HG02938 (cell line): ENCODE measurements at regions not wholly inside any gene's neighbourhood (a gene's known extent, or its start where the extent isn't known, plus 50 kb on each side); places are given as distances from the start of the nearest gene placed in this dataset.
"Not testable (repeated sequence)": the region's sequence is repeated elsewhere in the genome, so short reads cannot be mapped to it uniquely, and the experiment has no call there.

Source experiments
- ATAC-seq: cut with Tn5 transposase; IDR thresholded peaks from one replicate; pipeline ENCODE4 v1.9.1; 2021; ENCODE audit warnings: mild to moderate bottlenecking, moderate library complexity; ENCODE audit not compliant: unreplicated experiment

DNA sequence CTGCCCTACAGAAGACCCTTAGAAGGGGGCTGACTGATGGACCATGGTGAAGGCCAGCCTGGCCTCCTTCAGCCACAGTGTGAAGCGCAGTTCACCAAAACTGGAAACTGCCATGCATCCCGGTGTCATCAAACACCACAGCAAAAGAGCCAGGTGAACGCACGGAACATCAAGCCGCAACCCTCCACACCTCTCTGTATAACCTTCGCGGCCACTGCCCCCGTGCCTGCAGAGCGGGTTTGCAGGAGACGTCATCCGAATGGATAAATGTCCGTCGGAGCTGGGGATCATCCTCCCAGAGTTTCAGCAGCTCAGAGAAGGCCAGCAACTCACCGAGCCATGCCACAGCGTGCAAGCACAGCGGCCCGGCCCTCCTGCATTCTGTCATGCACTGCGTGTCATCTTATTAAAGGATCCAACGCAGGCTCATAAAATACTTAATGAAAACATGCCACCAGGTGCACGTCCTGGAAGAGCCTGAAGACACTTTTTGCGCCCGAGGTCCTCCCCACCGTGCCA is 309.9 kb downstream of the BRD1 start:
- ATAC-seq, result no peak

DNA sequence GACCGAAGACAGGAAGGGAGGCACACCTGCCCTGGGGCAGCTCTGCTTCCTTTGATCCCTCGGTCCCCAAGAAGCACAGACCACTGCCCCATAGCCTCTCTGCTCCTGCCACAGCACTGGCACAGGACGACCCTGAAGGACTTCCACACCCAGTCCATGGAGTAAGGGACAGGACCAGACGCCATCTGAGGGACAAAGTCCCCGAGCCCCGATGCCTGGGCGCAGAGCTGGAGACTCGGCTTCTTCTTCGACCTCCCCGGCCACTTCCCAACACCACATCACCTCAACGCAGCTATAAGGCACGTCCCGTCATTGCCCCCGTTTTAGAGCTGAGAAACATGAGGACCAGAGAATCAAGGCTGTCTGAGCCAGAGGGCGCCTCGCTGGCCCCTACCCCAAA is 310.5 kb downstream of the BRD1 start:
- no peak for ATAC-seq

DNA sequence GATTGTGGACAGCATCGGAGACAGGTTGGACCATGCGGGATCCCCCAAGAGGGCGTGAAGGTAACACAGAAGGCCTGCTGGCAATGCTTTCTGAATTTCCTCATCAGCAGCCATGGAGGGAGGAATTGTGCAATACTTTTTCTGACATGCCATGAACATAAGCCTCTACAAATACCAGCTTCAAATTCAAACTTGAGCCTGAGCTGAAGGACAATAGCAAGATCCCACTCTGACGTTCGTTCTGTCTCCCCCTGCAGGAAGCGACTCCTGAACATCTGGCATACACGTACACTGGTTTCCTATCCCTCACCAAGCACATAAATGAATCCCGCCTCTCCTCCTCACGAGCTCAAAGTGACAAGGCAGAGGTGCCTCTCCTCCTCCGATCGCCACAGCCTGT is 312.2 kb downstream of the BRD1 start:
- no peak for ATAC-seq

DNA sequence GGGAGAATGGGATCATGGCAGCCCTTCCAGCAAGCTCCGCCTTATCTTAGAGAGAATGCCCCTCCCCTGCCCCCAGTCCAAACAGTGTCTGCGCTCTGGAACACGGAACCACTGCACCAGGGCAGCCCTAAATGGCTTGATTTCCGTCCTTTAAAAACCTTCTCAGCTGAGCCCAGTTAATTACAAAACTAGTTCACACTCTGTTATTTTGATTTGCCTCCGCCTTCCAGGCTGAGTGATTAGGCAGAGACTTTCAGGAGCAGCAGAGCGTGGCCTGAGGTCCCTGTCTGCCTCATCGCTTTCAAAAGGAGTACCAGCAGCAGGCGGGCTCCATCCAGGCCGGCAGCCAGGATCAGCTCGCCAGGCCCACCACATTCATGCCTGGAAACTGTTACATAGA is 313.0 kb downstream of the BRD1 start:
- ATAC-seq, result no peak

DNA sequence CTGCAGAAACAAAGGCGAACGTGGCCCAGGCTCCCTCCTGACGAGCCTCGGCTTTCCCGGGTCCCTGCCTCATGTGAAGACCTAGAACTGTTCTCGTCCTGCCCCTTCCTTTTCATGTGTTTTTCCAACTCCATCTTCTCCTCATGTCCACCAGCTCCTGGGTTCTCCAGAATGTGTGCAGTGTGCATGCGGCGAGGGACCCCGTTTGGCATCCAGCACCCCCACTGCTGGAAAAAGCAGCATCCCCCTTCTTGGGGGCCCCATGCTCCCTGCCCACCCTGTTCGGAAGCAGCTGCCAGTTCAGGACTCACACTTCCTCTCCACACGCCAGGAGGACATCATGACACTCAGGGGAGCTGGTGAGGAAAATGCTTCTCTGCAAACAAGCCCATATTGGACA is 313.5 kb downstream of the BRD1 start:
- ATAC-seq, result no peak

DNA sequence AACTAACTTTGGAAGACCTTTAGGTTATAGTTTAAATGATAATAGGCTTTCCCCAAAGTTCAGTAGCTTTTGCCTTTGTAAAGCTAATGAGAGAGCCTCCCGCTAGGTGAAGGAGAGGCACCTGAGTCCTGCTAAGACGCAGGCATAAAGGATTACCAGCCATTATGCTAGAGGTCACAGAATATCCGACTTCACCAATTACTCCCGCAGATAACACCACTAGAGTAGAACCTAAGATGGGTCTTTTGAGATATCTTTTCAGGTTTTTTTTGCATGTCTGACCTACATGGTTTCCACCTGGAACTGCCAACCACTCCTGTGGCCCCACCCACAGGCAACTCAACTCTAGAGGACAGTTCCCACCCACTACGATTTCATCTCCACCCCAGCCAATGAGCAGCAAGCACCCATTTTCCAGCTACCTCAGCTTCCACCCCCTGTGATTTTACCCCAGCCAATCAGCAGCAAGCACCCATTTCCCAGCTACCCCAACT is 314.3 kb downstream of the BRD1 start:
- ATAC-seq, result no peak

DNA sequence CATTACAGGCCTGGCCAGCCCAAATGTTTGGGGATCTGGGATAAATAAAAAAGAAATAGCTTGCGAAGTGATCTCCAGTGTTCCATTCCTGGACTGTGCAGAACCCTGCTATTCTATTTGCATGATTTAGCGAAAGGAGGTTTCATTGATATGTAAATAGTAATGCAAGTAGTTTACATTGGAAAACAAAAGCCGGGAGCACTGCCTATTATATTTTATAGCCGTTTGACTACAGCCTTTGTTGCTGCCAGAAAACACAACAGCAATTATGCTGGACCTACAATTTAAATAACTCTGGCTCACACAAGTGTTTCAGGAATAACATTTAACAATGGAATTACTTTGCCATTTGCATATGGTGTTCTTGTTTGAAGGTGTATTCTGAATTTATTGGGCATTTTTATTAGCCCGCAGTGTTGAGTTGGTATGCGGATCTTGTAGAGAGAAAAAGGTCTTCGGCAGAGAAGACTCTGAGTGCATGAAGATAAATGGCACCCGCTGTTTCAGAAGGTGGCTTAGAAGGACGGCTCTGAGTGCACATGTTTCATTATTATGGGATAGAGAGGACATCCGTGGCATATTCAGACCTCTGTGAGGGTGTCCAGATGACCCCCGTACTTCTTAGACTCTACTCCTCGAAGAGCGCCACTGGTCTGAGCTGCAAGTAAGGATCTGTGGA is 315.0 kb downstream of the BRD1 start:
- ATAC-seq, result no peak

DNA sequence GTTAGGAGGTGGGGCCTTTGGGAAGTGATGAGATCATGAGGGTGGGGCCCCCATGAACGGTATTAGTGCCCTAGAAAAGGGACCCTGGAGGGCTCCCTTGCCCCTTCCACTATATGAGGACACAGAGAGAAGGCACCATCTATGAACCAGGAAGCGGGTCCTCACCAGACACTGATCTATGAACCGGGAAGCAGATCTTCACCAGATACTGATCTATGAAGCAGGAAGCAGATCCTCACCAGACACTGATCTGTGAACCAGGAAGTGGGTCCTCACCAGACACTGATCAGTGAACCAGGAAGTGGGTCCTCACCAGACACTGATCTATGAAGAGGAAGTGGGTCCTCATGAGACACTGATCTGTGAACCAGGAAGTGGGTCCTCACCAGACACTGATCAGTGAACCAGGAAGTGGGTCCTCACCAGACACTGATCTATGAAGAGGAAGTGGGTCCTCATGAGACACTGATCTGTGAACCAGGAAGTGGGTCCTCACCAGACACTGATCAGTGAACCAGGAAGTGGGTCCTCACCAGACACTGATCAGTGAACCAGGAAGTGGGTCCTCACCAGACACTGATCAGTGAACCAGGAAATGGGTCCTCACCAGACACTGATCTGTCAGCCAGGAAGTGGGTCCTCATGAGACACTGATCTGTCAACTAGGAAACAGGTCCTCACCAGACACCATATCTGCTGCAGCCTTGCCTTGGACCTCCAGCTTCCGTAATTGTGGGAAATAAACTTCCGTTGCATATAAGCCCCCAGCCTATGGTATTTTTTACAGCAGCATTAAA is 316.1 kb downstream of the BRD1 start:
- ATAC-seq, result not testable (repeated sequence)

DNA sequence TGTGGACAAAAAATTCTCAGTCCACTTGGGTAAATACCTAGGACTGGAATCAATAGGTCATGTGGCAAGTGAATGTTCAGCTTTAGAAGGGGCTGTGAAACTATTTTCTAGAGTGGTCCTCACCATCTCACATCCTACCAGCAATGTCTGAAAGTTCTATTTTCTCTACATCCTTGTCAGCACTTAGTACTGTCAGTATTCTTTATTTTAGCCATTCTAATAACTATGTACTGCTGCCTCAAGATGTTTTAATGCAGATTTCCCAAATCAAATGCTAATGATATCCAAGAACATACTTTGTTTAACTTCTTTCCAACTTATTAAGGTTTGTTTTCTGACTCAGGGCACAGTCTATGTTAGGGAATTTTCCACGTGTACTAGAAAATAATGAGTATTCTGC is 317.0 kb downstream of the BRD1 start:
- no peak for ATAC-seq

DNA sequence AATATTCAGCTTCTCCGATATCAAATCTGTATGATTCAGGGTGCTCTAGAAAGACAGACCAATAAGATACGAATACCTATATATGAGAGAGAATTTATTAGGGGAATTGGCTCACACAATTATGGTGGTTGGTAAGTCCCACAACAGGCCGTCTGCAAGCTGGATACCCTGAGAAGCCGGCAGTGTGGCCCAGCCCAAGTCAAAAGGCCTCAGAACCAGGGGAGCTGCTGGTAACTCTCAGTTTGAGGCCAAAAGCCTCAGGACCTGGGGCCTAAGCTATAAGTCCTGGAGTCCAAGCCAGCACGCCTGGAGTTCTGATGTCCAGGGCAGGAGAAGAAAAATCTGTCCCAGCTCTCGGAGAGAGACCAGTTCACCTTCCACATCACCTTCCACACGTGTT is 318.7 kb downstream of the BRD1 start:
- no peak for ATAC-seq

DNA sequence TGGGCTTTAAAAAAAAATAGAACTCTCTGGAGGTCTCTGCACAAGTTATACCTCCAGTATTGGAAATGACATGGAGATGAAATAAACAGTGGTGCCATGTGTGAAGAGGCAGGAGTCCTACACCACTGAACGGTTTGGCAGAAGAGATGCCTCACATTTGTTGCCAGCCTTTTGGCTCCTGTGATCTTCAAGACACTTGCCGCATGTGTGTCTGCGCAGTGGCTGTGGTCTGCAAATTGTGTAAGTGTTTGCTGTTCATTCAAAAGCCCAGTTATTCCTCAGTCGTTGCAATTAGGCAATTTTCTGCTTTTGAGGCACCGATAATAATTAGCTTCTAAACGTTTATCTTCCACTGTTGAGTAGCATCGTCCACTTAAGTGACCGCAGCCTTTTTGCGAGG is 319.1 kb downstream of the BRD1 start:
- ATAC-seq, result no peak

DNA sequence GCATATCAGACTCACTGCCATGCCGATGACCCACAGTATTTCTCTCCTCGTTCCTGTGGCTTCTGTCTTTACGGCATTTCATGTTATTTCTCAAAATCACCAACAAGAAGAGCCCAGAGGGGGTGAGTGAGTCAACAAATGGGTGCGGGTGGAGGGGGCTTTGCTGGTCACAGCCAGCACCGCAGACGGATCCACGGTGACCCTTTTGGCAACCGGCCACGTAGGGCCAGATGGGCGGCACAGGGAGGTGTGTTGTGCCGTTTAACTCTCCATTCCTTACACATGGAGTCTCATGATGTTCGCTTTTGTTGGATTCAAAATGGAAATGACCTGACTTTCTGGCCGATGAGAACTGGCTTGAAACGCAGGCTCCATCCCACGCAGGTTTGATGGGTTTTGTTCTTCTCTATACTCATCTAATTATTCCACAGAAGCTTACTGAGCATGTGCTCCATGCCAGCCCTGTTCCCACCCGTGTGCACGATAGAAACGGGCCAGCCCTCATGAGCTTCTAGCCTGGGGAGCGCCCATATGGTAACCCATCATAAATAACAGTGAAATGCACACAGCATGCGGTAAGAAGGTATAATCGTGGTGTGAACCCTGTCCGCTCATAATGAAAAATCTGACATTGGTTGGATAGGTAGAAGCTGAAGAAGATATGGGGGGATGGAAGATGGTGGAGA is 319.9 kb downstream of the BRD1 start:
- ATAC-seq, result no peak

DNA sequence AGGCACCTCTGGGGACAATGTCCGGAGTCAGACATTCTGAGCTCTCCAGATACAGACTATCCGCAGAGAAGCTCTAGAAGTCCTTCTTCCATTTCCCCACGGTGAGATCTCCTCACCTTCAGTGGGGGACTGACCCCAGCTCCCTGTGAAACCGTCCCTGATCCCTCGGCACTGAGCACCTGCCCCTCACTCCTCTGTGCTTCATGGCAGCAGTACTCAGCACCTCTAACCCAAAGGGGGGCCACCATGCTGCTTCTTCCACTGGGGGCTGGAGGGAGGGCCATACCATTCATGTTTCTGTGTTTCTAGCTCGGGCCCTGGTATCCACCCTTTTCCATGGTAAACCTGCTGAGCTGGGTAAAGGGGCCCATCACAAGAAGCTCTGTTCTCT is 321.7 kb downstream of the BRD1 start:
- ATAC-seq, result no peak

DNA sequence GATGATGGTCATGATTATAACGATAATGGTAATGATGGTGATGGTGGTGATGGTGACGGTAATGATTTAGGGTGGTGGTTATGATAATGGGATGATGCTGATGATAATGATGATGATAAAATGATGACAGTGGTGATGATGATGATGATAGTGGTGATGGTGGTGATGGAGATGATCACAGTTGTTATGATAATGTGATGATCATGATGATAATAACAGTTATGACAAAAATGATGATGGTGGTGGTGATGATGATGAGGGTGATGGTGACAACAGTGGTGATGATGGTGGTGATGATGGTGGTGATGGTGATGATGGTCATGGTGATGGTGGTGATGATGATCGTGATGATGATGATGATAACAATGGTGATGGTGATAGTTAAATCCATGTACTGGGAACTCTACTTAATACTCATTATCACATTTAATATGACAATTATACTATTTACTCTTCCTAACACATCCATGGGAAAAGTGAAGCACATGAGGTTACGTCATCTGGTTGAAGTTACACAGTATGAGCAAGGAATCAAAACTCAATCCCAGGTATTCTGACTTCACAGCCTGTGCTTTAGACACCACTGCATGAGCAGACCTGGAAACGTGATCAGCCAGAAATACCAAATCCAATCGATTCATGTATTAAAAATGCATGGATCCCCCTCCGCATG is 322.2 kb downstream of the BRD1 start:
- ATAC-seq, result no peak

DNA sequence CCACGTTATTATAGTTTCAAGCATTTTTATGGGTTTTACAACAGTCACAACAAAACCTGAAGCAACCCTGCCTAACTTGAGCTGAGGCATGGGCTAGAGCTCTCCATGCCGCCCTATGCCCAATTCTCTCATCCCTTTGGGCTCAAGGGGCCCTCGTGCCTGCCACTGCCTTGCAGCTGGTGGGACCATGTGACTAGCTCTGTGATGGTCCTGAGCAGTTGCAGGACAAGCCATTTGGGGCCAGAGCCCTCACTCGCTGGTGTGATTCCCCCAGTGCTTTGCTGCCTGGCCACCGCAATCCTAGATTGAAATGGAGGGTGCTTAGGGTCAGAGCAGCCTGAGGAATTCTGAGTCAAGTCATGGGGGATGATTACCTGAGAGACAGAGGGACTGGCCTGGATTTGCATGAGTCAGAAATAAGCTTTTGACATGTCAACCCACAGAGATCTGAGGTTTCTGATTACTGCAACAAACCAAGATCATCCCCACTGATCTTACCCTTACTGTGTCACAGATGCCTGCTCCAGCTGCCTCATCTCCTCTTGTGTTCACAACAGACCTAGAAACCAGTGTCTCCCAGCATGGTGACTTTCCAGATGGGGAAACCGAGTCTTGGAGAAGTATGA is 323.7 kb downstream of the BRD1 start:
- ATAC-seq, result no peak

DNA sequence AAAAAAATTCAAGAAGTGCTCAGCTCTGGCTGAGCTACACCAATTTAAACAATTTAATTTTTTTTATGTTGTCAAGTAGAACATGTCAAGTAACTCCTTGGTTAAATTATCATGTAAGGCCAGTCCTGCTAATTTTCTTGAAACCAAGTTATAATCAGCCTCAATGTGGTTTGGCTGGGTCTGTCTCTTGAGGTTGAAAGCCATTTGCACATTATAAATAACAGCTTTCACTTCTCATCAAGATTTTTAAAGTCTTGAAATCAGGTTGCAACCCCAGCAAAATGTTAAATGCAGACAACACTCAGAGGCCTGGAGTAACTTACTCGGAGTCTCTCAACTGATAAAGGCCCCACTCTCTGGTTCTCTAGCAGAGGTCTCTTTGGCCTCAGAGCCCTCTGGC is 324.4 kb downstream of the BRD1 start:
- ATAC-seq, result no peak

DNA sequence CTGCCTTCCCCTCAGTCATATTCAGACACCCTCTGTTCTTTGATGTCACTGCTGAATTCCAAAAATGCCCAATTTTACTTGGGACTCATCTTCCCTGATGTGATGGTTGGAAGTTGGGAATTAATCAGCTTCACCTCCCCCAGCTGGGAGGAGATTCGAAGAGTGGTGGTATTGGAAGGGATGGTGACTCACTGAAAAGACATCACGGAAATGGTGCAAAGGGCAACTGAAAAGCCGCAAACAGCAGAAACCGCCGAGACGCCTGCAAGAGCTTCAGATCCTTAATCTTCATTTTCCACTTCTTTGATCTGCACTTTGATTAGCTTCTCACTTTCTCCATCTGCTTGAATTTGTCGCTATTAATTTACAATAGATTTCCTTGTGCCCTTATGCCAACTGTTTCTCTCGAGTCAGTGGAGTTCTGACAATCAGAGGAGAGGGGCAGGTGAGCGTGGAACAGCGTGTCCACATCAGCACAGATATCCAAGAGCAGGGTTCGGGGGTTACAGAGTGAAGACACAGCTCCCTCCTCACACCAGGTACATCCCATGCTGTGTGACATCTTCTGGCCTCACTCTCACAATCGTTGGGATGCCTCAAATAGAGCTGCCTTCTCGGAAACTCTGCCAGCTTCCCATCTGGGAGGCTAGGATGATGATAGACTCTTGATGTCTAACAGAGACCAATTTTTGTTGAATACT is 325.4 kb downstream of the BRD1 start:
- ATAC-seq, result no peak

DNA sequence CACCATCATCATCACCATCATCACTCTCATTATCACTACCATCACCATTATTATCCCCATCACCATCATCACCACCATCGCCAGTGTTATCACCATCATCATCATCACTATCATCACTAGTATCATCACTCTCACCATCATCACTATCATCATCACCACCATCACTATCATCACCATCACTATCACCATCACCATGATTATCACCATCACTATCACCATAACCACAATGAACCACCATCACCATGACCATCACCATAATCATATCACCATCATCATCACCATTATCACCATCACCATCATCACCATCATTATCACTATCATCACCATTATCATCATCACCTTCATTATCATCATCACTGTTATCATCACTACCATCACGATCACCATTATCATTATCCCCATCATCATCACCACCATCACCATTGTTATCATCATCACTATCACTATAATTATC is 326.7 kb downstream of the BRD1 start:
- no peak for ATAC-seq

DNA sequence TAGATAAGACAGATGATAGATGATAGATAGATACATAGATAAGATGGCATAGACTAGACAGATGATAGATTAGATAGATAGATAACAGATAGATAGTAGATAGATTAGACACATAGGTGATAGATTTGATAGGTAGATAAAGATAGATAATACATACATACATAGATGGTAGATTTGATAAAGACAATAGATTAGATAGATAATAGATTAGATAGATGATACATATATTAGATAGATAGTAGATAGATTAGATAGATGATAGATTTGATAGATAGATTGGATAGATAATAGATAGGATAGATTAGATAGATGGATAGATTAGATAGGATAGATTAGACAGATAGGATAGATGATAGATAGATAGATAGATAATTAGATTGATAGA is 327.6 kb downstream of the BRD1 start:
- no peak for ATAC-seq
